ENCODE measurements at regions not wholly inside any gene's neighbourhood (a gene's known extent, or its start where the extent isn't known, plus 50 kb on each side); places are given as distances from the start of the nearest gene placed in this dataset.

GRCh38 chr20:12512755-12513154 lies 496.0 kb upstream of the SPTLC3 start:
- Mint-ChIP-seq H3K36me3 (ENCODE audit: insufficient read depth, unreplicated experiment) (no peaks in the 10 kb centered on the region), H3K27ac (ENCODE audit: low read depth, unreplicated experiment) (no peak overlapping the region), H3K9me3 (ENCODE audit: unreplicated experiment) (peaks cover 34% of the 10 kb centered on the region), H3K27me3 (ENCODE audit: insufficient read depth, unreplicated experiment) (no peaks in the 10 kb centered on the region), H3K4me3 (ENCODE audit: unreplicated experiment) (no peak overlapping the region), H3K4me1 (ENCODE audit: insufficient read depth, unreplicated experiment) (no peaks in the 10 kb centered on the region)
- DNase-seq (ENCODE audit: unreplicated experiment), result no peak
- CTCF ChIA-PET, result no interaction called here
- no peak for TF ChIP-seq CTCF (IDR thresholded peaks at IDR 0.05; ENCODE audit: unreplicated experiment)
- BruUV-seq (replicated peaks), result no TSS peak
- POLR2A ChIA-PET, result no interaction called here
- intact Hi-C loops (cut with micrococcal nuclease), result no loop called here

DNA sequence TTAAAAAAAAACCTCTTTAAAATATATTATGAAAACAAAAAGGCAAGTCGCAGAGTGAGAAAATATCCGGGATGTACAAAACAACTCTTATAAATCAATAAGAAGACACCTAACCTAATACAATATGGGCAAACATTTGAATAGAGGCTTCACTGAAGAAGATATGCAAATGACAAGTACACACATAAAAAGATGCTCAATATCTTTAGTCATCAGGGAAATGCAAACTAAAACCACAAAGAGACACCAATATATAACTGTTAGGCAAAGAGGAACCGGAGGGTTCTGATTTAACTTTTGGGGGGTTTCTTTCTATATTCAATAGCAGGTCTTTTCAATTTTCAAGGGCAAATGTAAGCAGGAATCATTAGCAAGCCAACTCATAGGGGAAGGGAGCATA lies 480.7 kb upstream of the SPTLC3 start:
- BruUV-seq (replicated peaks), result no TSS peak
- ChIA-PET POLR2A (no interaction called here), CTCF (no interaction called here)
- H3K27ac Mint-ChIP-seq (ENCODE audit: low read depth, unreplicated experiment), result no peak overlapping the region
- no peaks in the 10 kb centered on the region for H3K36me3 Mint-ChIP-seq (ENCODE audit: insufficient read depth, unreplicated experiment)
- H3K4me3 Mint-ChIP-seq (ENCODE audit: unreplicated experiment), result no peak overlapping the region
- H3K27me3 Mint-ChIP-seq (ENCODE audit: insufficient read depth, unreplicated experiment), result no peaks in the 10 kb centered on the region
- no peak for DNase-seq (ENCODE audit: unreplicated experiment)
- H3K4me1 Mint-ChIP-seq (ENCODE audit: insufficient read depth, unreplicated experiment), result no peaks in the 10 kb centered on the region
- H3K9me3 Mint-ChIP-seq (ENCODE audit: unreplicated experiment), result peaks cover 49% of the 10 kb centered on the region
- TF ChIP-seq CTCF (IDR thresholded peaks at IDR 0.05; ENCODE audit: unreplicated experiment), result no peak
- intact Hi-C loops (cut with micrococcal nuclease), result no loop called here

GRCh38 chr20:12528591-12529041 lies 480.2 kb upstream of the SPTLC3 start:
- no peaks in the 10 kb centered on the region for H3K4me1 Mint-ChIP-seq (ENCODE audit: insufficient read depth, unreplicated experiment)
- CTCF ChIA-PET, result no interaction called here
- no peaks in the 10 kb centered on the region for H3K36me3 Mint-ChIP-seq (ENCODE audit: insufficient read depth, unreplicated experiment)
- no peaks in the 10 kb centered on the region for H3K27me3 Mint-ChIP-seq (ENCODE audit: insufficient read depth, unreplicated experiment)
- no peak overlapping the region for H3K4me3 Mint-ChIP-seq (ENCODE audit: unreplicated experiment)
- DNase-seq (ENCODE audit: unreplicated experiment), result no peak
- POLR2A ChIA-PET, result no interaction called here
- no peak for TF ChIP-seq CTCF (IDR thresholded peaks at IDR 0.05; ENCODE audit: unreplicated experiment)
- no peak overlapping the region for H3K27ac Mint-ChIP-seq (ENCODE audit: low read depth, unreplicated experiment)
- intact Hi-C loops (cut with micrococcal nuclease), result no loop called here
- no TSS peak for BruUV-seq (replicated peaks)
- H3K9me3 Mint-ChIP-seq (ENCODE audit: unreplicated experiment), result peaks cover 44% of the 10 kb centered on the region

GRCh38 chr20:12531626-12532025 lies 477.1 kb upstream of the SPTLC3 start:
- ChIA-PET POLR2A (no interaction called here), CTCF (interaction anchor here (0.6 to 0.7 kb wide), 3 partner anchors 16 to 1140 kb away, joined by 3 to 4 read pairs (median 3); no protein-coding TSS in a partner anchor)
- intact Hi-C loops (cut with micrococcal nuclease), result no loop called here
- no TSS peak for BruUV-seq (replicated peaks)
- Mint-ChIP-seq H3K27ac (ENCODE audit: low read depth, unreplicated experiment) (no peak overlapping the region), H3K4me1 (ENCODE audit: insufficient read depth, unreplicated experiment) (no peaks in the 10 kb centered on the region), H3K9me3 (ENCODE audit: unreplicated experiment) (peaks cover 20% of the 10 kb centered on the region), H3K36me3 (ENCODE audit: insufficient read depth, unreplicated experiment) (no peaks in the 10 kb centered on the region), H3K27me3 (ENCODE audit: insufficient read depth, unreplicated experiment) (no peaks in the 10 kb centered on the region), H3K4me3 (ENCODE audit: unreplicated experiment) (no peak overlapping the region)
- TF ChIP-seq CTCF (IDR thresholded peaks at IDR 0.05; ENCODE audit: unreplicated experiment), result no peak
- no peak for DNase-seq (ENCODE audit: unreplicated experiment)

Measured in MCF 10A (cell line).